Suppressor macrophage treated with lipopolysaccharide for 1 hour (primary cell): ENCODE measurements at regions not wholly inside any gene's neighbourhood (a gene's known extent, or its start where the extent isn't known, plus 50 kb on each side); places are given as distances from the start of the nearest gene placed in this dataset.
"Not testable (repeated sequence)": the region's sequence is repeated elsewhere in the genome, so short reads cannot be mapped to it uniquely, and the experiment has no call there.

Experiments used
- DNase-seq, 3 donors: peaks; one replicate each; pipeline ENCODE4 v3.0.0-alpha.2; 2020 to 2022

DNA sequence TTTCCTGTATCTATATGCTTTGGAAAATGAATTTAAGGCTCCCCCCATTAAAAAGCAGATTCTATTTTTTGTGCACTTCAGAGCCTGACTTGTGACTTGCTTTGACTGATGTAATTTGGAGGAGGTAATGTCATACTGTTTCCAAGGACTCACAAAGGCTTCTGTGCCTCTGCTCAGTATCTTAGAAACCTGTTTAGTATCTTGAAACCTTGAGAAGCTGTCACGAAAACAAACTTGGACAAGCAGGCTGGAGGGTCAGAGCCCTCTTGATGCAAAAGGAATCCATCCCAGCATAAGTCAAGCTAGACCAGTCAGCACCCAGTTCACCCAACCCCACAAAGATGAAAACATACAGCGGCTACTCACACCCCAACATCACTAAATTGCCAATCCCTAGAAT lies 560.0 kb upstream of the PCDH7 start:
- DNase-seq = no peak

DNA sequence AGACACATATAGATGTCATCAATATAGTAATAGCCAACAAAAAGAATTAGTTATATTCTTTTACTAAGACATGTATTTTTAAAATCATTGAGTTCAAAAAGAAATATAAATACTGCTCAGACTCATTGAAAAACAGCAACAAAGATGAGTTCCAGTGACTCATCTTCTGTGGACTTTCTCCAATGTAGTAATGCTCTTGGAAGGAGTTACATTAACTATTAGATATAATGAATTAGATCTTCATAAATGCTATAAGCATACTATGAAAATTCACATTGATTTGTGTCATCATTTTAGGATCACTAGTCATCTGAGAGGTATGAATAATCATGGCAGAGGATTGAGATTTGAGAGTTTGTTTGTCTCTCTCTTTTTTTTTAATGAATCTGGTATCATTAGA lies 547.8 kb upstream of the PCDH7 start:
- DNase-seq = no peak

DNA sequence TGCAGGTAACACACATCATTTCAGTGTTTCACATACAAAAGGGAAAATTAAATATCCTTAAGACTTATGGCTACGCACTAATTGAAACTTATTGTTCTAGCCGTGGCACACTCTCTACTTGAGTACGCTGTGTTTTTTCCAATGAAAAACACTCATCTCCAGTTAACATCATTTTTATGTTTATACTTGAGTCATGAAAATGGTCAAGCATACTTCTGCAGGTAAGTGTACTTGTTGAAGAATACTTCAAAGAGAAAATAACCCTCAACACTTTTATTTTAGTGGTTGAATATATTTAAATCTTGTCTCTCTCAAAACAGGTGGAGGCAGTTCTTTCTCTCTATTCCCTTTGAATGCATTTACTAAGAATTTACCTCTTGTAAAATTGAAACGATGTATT lies 538.7 kb upstream of the PCDH7 start:
- DNase-seq = no peak

DNA sequence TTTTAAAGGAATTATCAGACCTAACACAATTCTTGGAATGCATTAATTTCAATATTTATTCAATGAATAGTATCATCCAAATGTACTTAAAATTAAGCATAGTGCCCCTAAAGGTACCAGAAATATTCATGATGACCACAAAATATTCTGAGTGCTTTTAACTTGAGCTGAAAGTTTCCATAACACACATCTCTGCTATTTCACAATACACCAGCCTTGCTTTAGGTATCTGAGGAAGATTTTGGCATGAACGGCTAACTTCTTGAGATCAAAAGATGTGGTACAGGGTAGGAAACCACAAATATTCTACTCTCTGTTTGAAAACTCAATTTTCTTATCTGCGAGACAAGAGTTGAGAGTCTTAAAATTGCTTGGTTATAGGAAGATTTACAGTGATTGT lies 538.3 kb upstream of the PCDH7 start:
- no peak for DNase-seq

DNA sequence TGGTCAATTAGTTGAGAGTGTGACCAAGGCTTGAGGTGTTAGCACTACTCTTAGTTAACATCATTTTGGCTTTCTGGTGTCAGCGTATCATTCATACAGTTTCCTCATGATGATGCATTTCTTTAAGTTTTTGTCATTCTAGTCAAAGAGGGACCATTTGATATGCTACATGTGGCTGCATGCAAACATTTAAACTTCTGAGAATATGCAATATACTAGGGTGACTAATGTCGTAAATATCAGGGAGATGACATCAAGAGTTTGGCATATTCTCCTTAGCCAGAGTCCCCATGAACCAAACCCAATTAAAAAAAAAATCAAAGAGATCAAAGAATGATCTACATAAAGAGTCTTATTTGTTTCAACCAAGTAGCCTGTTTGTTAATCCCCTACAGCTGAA lies 537.4 kb upstream of the PCDH7 start:
- DNase-seq = no peak

DNA sequence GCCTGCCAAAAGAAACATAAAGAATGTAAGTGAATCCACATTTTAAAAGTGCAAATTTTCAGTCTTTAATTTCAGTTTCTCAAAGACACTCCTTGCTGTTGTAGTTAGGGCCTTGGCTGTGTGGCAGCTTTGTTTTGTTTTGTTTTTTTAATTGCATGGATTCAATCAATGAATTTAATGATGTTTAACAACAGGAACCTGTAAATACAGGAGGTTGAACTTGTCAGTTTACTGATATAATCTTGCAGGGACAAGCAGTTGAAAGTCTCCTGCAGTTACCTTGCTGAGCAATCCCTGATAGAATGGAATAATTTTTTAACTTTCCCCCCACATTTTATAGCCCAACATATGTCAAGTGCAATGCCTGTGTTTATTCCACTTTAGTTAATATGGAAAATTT lies 528.3 kb upstream of the PCDH7 start:
- DNase-seq = no peak

DNA sequence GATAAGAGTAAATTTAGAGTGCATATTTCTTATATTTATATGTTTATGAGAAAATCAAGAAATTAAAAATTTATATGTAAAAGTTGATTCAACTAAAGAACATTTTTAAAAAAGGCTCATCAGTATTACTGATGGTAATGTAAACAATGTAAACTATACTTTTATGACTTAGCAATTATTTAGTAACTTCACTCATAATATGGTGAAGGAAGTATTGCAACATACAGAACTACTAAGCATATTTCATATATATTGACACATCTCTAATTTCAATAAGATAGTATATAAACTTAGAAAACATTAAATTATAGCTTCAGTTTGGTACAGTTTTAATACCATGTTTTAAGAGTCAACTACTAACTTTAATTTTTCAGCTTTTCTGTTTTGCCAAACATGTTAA lies 512.8 kb upstream of the PCDH7 start:
- DNase-seq = no peak

DNA sequence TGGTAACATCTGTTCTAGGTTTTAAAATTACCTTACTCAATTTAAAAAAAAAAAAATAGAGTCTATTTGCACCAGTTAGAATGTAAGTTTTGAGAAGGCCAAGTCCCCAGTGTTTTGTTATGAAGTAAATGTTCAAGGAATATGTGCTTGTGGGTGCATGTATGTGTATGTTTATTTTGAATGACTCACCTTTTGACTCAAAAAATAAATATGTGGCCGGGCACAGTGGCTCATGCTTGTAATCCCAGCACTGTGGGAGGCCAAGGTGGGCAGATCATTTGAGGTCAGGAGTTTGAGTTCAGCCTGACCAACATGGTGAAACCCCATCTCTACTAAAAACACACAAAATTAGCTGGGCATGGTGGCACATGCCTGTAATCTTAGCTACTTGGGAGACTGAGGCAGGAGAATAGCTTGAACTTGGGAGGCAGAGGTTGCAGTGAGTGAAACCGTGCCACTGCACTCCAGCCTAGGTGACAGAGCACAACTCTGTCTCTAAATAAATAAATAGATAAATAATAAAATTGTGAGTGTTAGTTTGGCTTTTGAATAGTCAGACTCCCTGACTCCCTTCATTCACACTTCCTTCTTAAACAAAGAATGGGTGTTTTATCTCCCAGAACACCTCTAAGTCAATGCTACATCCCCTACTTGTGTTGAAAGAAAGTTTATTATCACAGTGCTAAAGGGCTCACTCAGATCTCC lies 511.3 kb upstream of the PCDH7 start:
- no peak for DNase-seq

DNA sequence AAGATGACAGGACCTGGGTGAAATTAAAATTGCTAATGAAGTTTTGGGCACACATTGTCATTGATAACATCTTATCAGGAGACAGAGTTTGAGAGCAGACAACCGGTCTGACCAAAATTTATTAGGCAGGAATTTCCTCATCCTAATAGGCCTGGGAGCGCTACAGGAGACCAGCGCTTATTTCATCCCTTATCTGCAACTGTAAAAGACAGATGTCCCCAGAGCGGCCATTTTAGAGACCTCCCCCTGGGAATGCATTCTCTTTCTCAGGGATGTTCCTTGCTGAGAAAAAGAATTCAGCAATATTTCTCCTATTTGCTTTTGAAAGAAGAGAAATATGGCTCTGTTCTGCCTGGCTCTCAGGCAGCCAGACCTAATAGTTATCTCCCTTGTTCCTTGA lies 504.2 kb upstream of the PCDH7 start:
- DNase-seq = not testable (repeated sequence)

DNA sequence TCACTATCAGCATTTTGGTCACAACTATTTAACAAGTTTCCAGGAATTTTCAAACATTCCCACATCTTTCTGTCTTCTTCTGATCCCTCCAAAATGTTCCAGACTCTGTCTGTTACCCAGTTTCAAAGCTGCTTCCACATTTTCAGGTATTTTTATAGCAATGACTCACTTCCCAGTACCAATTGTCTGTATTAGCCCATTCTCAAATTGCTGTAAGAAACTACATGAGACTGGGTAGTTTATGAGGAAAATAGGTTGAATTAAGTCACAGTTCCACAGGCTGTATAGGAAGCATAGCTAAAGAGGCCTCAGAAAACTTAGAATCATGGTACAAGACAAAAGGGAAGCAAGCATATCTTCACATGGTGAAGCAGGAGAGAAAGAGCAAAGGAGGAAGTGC lies 475.0 kb upstream of the PCDH7 start:
- DNase-seq = no peak

DNA sequence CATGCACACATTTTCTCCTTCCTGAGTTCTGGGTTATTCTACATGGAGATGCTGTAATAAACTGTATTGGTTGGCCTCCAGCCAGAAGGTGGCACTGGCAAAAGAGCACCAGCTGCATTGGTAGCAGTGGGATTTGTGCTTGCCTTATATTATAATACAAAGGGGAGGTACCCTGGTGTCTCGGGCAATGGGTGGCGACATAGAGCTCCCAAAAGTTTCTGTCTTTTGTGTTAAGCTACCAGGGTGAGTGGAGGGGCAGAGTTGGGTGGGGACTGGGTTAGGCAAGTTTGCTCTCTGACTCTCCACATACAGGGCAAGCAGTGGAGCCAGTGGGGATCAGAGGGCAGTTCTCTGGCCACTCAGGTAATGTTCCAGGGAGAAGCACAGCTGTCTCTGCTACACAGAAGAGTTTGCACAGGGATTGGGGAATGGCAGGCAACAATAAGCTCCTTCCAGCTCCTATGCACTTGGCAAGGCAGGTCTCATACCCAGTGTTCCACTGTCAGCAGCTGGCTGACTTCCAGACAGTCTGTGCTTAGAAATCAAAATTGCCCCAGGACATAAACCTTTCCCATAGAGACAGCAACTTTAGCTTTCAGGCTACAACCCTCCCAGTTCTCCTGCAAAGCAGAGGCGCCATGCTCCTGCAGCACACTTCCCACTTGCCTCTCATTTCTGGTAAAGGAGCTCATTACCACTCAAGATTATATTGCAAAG lies 463.9 kb upstream of the PCDH7 start:
- no peak for DNase-seq

DNA sequence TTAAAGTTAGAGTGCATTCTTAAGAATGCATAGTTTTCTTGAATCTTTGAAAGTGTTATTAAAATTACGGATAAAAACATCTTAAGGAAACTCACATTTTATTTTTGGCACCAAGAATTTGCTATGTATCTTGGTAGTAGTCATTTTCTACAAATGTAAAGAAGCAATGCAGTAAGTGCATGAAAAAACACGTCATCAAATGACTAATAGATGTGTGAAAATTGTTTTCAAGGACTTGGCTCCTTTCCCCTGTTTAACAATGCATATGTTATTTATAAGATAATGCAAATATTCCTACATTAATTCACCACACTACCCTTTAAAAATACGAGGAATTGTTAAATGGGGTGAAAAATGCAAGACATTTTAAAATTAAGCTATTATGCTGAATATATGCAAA lies 461.2 kb upstream of the PCDH7 start:
- no peak for DNase-seq

DNA sequence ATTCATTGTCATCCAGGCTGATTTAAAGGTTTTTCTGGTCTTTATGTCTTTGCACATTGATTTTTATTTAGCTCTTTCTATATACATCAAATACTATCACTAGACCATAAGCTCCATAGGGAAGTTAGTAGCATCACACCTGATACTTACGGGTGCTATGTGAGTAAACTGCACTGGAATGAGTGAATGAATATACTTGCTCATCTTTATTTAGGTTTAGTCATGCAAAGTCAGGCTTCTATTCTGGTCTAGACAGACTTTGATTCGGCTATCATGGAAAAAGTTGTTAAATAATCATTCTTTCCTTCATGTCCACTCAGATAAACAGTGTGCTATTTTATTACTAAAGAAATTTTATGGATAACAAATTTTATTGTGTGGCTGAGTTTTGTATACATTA lies 457.8 kb upstream of the PCDH7 start:
- no peak for DNase-seq

DNA sequence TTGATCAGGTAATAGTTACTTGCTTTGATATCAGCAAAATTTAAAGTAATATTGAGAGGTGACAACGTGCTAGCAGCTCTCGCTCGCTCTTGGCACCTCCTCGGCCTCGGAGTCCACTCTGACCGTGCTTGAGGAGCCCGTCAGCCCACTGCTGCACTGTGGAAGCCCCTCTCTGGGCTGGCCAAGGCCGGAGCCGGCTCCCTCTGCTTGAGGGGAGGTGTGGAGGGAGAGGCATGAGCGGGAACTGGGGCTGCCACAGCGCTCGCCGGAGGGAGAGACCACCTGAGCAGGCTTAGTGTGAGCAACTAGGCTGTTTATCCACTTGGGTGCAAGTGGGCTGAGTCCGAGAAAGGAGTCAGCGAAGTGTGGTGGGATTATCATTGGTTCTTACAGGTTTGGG lies 455.7 kb upstream of the PCDH7 start:
- no peak for DNase-seq

DNA sequence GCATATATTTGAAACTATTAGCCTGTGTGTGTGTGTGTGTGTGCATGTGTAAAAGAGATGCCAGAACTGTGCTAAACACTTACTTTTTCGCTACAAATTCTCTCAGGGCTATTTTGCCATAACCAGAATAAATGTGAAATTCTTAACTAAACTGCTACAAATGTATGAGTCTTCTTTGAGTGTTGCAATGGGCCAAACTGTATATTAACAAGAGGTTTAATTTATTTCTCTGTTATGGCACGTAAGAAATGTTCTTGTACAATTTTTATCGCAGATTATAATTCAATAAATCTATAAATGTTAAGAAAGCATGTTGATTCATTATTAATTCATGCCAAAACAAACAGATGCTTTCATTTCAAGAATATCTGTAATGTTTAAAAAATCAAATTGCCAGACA lies 454.5 kb upstream of the PCDH7 start:
- DNase-seq = no peak

DNA sequence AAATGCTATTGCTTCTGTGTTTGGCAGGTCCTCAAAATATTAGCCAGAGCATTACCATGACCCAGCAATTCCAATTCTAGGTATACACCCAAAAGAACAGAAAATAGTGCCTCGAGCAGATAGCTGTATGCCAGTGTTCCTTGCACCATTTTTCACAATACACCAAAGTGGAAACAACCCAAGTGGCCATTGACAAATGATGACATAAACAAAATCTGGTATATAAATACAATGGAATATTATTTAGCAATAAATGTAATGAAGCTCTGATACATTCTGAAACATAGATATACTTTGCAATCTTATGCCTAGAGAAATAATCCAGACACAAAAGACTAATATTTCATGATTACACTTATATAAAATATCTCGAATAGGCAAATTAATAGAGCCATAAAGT lies 451.8 kb upstream of the PCDH7 start:
- DNase-seq = no peak

DNA sequence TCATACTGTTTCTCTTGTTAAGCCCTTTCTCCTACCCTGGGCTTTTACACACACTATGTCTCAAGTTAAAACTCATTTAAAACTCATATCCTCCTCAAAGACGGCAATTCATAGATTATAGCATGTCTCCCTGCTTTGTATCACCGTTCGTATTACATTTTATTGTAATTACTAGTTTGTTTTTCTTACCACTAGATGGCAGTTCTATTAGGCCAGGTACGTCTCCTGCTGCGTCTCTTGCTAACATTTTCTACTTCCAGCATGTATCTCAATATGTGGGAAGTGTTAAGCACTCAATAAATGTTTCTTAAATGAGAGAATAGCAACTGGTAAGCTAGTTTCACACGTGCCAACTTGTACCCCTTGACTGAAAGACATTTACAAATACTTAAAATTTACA lies 450.3 kb upstream of the PCDH7 start:
- DNase-seq = no peak

DNA sequence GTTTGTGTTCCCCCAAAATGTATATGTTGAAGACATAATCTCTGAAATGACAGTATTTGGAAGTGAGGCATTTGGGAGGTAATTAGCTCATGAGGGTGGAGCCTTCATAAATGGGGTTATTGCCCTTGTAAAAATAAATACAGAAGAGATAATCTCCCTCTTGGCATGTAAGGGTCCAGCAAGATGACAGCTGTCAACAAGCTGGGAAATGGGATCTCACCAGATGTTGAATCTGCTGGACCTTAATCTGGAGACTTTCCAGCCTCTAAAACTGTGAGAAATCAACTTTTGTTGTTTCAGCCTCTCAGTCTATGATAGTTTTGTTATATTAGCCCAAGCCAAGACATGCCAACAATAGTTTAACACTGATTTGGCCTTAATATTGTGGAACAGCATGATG lies 438.2 kb upstream of the PCDH7 start:
- no peak for DNase-seq

DNA sequence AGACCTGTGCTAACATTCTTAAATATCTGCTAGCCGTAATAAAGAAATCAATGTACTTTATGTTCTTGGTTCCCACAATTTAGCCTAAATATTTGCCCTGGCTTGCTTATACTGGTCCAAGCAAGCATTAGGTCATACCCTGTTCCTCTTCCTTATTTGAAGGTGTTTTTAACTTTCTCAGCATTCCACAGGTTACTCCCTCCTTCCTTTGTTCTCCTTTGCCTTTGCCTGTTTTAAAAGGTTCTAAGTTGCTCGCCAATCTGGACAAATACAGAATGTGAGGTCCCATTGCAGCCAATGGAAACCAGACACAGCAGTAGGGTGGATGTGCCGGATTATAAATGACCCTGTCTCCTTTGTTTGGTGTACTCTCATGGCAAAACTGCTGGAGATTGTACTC lies 436.8 kb upstream of the PCDH7 start:
- DNase-seq = no peak

DNA sequence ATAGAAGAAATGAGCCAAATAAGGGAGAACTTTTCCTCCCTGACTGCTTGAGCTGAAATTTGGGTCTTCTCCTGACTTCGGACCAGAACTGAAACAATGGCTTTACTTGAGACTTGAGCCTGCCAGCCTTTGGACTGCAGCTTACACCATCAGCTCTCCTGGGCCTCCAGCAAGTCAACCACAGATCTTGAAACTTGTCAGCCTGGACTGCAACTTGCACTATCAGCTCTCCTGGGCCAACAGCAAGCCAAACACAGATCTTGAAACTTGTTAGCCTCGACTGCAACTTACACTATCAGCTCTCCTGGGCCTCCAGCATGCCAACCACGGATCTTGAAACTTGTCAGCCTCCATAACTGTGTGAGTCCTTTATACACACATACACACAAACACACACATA lies 425.9 kb upstream of the PCDH7 start:
- no peak for DNase-seq

DNA sequence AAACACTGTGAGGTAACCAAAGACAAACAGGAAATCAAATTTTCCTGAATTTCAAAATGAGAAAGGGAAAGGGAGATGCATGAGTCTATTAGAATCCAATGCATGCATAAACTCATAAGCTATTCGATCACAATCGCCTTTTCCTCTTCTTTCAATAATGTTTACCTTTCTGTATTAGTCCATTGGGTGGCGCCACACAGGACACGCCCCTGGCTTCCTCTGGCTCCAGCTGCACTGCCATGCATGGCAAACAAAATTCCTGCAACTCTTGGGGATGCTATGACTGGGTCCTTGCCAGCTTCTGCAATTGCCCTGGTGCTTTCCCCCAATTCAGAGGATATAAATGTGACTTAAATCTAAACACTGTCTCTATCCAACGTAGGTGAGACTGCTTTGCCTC lies 424.5 kb upstream of the PCDH7 start:
- DNase-seq = no peak

DNA sequence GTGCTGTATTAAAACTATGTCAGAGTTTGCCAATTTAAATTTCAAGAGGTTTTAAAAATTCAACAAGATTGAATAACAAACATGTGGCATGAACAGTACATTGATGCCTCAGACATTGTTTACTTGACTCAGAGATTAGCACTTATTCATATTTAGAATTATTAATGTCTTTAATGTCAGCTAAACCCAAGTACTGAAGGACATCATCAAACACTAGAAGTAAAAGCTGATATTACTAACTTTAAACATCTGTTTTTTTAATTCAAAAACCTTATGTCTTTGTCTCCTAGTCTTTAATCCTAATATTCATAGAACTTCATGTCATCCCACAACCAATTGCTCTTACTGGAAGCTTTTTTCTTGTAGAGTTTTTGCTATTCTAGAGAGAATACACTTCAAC lies 406.2 kb upstream of the PCDH7 start:
- no peak for DNase-seq

DNA sequence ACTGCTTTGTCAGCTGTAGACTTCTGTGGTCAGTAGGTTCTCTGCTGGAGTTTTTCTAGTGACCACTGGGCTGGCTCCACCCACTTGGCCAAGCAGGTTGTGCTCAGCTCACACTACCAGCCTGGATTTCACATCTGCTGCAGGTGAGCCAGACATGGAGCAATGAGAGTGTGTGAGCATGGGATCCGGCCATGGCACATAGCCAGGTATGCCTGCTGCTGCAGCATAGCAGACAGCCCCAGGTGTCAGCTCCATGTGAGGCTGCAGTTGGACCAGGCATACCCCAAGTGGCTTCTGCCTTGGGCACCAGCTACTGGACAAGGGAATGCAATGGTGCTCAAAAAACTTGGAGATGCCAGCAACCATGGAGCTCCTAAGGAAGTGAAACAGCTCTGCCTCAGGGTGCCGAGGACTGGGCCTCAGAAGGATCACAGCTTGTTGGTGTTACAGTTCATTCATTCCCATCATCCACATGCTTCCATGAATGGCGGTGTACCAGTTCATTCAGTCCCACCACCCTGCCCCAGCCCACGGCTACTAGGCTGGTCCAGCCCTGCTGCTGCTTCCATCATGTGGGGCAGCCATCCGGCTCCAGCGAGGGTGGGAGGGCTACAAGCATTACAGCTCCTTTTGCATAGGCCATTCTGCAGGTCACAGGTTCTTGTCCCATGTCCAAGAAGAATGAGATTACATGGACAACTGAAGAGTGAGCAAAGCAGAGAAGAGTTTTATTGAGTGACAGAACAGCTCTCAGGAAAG lies 389.1 kb upstream of the PCDH7 start:
- no peak for DNase-seq

DNA sequence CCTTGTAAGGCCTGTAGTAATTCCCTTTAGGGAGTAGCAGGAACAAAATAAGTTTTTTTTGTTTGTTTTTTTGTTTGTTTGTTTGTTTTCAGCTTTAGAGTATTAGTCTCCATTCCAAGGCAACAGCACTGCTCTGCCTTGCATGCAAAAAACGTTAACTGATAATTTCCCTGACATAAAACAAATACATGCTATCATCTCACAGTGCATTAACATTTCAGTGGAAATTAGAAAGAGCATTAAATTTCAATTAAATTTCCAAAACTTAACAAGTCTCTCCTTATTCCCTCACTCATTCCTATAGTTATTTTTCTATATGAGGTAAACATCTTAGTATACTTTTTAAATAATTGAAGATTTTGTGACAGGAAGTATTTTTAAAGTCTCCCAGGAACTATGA lies 378.4 kb upstream of the PCDH7 start:
- DNase-seq = no peak
